Fibroblast of peridontal ligament (primary cell): ENCODE measurements at regions not wholly inside any gene's neighbourhood (a gene's known extent, or its start where the extent isn't known, plus 50 kb on each side); places are given as distances from the start of the nearest gene placed in this dataset.
A peak's percentile ranks its signal among the peaks of the same experiment; 100 is the strongest.
"Not testable (repeated sequence)": the region's sequence is repeated elsewhere in the genome, so short reads cannot be mapped to it uniquely, and the experiment has no call there.

Experiments used
- DNase-seq: peaks from one replicate; pipeline ENCODE4 v3.0.0-alpha.2; 2010; ENCODE audit errors: extremely low read depth

- no peak for DNase-seq
Observed at GRCh38 chr2:198308368-198308767, 504.0 kb downstream of the PLCL1 start.

- DNase-seq: no peak
Observed at GRCh38 chr2:198307093-198307492, 502.7 kb downstream of the PLCL1 start.

- no peak for DNase-seq
Observed at GRCh38 chr2:198304859-198305258, 500.5 kb downstream of the PLCL1 start.

GRCh38 chr2:198297350-198297749, 493.0 kb downstream of the PLCL1 start:
- DNase-seq: no peak

GRCh38 chr2:198296665-198297308, 492.4 kb downstream of the PLCL1 start:
- peak; percentile 70 for DNase-seq

- DNase-seq: no peak
Observed at GRCh38 chr2:198293281-198293680, 488.9 kb downstream of the PLCL1 start.

- DNase-seq: no peak
Observed at GRCh38 chr2:198289811-198290210, 485.4 kb downstream of the PLCL1 start.

GRCh38 chr2:198287706-198288105, 483.3 kb downstream of the PLCL1 start:
- no peak for DNase-seq

GRCh38 chr2:198285216-198285615, 480.8 kb downstream of the PLCL1 start:
- DNase-seq: no peak

- DNase-seq: peak; percentile 38
Observed at GRCh38 chr2:198283146-198283545, 478.8 kb downstream of the PLCL1 start.

GRCh38 chr2:198282061-198282460, 477.7 kb downstream of the PLCL1 start:
- DNase-seq: no peak

- no peak for DNase-seq
Observed at GRCh38 chr2:198280145-198280544, 475.8 kb downstream of the PLCL1 start.

- no peak for DNase-seq
Observed at GRCh38 chr2:198279026-198279425, 474.6 kb downstream of the PLCL1 start.

GRCh38 chr2:198277181-198277580, 472.8 kb downstream of the PLCL1 start:
- peak; percentile 2 for DNase-seq

- peak; percentile 55 for DNase-seq
Observed at GRCh38 chr2:198273660-198274059, 469.3 kb downstream of the PLCL1 start.

- DNase-seq: not testable (repeated sequence)
Observed at GRCh38 chr2:198270157-198270556, 465.8 kb downstream of the PLCL1 start.

- no peak for DNase-seq
Observed at GRCh38 chr2:198268519-198268918, 464.1 kb downstream of the PLCL1 start.

GRCh38 chr2:198259496-198259895, 455.1 kb downstream of the PLCL1 start:
- DNase-seq: no peak

- DNase-seq: no peak
Observed at GRCh38 chr2:198254536-198255090, 450.2 kb downstream of the PLCL1 start.

- DNase-seq: no peak
Observed at GRCh38 chr2:198253995-198254394, 449.6 kb downstream of the PLCL1 start.

- DNase-seq: no peak
Observed at GRCh38 chr2:198252472-198252871, 448.1 kb downstream of the PLCL1 start.

- DNase-seq: no peak
Observed at GRCh38 chr2:198242093-198242492, 437.7 kb downstream of the PLCL1 start.

- DNase-seq: no peak
Observed at GRCh38 chr2:198238429-198238828, 434.0 kb downstream of the PLCL1 start.

- no peak for DNase-seq
Observed at GRCh38 chr2:198236338-198236737, 431.9 kb downstream of the PLCL1 start.
